ENCODE measurements at regions not wholly inside any gene's neighbourhood (a gene's known extent, or its start where the extent isn't known, plus 50 kb on each side); places are given as distances from the start of the nearest gene placed in this dataset.

DNA sequence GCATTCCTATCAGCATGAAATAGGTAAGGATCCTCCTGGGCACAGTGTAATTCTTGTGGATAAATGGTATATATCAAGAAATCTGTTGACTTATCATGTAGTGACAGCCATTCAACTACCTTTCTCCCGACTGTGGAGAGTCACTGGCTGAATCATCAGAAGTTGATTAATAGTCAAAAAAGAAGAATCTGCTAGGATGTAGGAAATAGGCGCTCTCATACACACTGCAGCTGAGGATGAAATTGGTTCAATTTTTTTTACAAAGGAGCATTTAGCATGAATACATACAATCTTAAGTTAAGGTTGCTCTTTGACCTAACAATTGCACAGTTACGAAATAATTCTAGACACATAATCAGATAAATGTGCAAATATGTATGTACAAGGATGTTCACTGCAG lies 486.8 kb downstream of the ADGRL2 start:
- DNase-seq (ENCODE audit: low read depth in 2 of 2), result no peak

DNA sequence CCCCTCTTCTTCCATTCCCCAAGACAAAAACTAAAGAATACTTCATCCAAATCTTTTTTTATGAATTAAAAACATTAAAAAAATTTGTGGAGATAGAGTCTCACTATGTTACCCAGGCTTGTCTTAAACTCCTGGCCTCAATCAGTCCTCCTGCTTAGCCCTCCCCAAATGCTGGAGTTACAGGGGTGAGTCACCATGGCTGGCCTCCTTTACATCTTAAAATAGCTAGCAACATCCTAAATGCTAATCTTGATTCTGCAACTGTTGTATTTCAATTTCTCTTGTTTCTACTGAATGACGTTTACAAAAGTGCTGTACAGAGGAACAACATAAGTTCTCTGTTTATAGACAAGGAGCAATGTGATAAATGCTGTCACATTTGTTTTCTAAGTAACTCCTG lies 483.5 kb downstream of the ADGRL2 start:
- no peak for DNase-seq (ENCODE audit: low read depth in 2 of 2)

GRCh38 chr1:82279241-82279640 lies 478.5 kb downstream of the ADGRL2 start:
- no peak for DNase-seq (ENCODE audit: low read depth in 2 of 2)

DNA sequence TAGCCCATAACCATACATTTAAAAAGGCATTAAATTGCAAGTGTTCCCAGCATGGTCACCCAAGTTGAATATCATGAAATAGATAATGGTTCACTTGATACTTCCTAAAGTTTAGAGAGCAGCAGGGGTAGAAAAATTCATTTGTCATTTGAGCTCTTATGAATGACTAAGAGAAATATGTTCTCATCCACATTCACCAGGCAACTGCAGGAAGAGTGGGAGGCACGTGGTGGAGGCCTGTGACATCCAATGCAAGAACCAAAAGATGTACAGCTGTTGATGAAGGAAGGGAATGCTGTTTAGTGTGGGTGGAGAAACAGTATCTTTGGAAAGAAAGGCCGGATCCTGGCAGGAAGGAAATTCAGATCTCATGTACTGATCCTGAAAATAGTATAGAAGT lies 473.1 kb downstream of the ADGRL2 start:
- DNase-seq (ENCODE audit: low read depth in 2 of 2), result no peak

GRCh38 chr1:82269431-82269830 lies 468.7 kb downstream of the ADGRL2 start:
- DNase-seq (ENCODE audit: low read depth in 2 of 2), result no peak

GRCh38 chr1:82268826-82269225 lies 468.1 kb downstream of the ADGRL2 start:
- DNase-seq (ENCODE audit: low read depth in 2 of 2), result no peak

DNA sequence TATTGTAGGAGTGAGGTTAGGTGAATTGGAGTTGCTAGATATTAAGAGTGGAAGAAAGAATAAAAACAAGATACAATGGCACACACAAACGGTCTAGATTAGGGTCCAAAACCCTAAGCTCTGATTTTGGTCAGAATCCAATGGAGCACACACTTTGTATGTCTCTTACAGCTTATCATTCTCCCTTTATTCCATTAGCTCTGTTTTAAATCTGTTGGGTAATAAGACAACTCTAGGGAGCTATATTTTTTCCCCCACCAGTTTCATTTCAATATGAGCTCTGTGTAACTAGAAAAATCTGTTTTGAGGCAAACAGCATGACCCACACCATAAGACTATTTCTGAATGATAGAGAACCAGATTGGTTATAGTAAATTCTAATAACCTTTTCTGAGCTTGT lies 465.6 kb downstream of the ADGRL2 start:
- DNase-seq (ENCODE audit: low read depth in 2 of 2), result no peak

GRCh38 chr1:82265436-82265835 lies 464.7 kb downstream of the ADGRL2 start:
- no peak for DNase-seq (ENCODE audit: low read depth in 2 of 2)

DNA sequence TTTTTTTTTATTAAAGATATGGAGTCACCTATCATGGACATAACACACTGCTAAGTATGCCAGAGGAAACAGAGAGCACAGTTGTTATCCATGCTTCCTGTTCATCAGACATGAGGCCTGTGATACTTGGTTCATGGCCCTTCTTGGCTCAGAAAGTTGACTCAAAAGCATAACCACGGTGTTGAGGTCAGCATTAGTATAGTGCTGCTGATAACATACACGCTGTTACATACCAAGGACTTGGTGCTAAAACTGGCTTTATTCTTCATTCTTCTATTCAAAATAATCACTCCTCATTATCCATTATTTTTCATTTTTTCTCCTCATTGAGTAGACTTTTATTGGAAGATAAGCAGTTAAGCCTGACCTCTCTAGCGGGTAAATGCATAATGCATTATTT lies 464.1 kb downstream of the ADGRL2 start:
- no peak for DNase-seq (ENCODE audit: low read depth in 2 of 2)

GRCh38 chr1:82263396-82263795 lies 462.7 kb downstream of the ADGRL2 start:
- DNase-seq (ENCODE audit: low read depth in 2 of 2), result no peak

- no peak for DNase-seq (ENCODE audit: low read depth in 2 of 2)
Observed at GRCh38 chr1:82260666-82261065, 459.9 kb downstream of the ADGRL2 start.

GRCh38 chr1:82260051-82260450 lies 459.3 kb downstream of the ADGRL2 start:
- DNase-seq (ENCODE audit: low read depth in 2 of 2), result no peak

GRCh38 chr1:82258887-82259286 lies 458.2 kb downstream of the ADGRL2 start:
- DNase-seq (ENCODE audit: low read depth in 2 of 2), result no peak

DNA sequence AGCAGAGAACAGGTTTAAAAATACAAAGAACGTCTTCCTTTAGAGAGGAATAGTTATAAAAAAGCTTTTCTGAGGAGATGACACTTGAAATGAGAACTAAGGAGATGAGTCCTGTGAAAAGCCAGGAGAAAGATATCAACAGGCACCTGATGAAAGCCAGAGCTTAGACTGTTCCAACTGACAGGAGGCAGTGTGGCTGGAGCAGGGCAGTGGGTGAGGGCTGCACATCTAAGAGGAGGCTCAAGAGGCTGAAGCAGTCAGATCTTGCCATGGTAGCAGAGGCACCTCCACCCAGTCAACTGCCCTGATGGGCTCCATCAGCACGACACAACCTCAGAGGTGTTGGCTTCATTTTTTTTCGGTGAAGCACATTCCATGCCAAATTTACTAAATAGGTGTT lies 445.3 kb downstream of the ADGRL2 start:
- no peak for DNase-seq (ENCODE audit: low read depth in 2 of 2)

- DNase-seq (ENCODE audit: low read depth in 2 of 2), result no peak
Observed at GRCh38 chr1:82245345-82246014, 444.7 kb downstream of the ADGRL2 start.

DNA sequence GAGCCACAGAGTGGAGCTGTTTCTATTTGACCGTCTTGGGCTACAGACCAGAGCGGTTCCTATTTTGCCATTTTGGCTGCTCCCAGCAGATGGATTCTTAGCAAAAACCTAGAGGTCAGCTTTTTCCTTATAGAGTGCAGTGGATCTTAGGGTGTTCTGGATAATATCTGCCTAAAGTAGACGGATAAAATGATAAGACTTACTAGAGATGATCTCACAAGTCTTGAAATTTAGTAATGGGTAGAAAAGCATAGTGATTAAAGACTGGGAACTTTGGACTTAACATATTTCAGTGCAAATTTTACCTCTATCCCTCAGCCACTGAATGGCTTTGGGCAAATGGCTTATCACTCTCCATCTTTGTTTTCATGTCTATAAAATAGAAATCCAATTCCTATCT lies 439.8 kb downstream of the ADGRL2 start:
- DNase-seq (ENCODE audit: low read depth in 2 of 2), result no peak

DNA sequence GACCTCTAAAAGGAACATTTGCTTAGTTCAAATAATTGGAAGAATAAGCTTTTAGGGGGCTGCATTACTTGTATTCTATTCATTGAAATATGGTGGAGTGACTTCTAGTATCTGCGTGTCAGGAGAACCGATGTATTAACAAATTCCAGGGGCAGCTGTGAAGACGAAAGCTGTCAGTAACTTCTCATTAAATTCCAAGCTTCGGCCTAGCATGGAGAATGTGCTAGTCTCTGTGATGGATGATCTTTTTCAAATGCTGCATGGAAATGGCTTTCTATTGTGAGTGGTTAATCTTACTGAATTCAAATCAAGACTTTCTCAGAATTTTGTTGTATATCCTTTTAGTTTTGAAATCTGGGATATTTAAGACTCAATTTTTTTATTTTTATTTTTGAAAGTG lies 429.9 kb downstream of the ADGRL2 start:
- no peak for DNase-seq (ENCODE audit: low read depth in 2 of 2)

DNA sequence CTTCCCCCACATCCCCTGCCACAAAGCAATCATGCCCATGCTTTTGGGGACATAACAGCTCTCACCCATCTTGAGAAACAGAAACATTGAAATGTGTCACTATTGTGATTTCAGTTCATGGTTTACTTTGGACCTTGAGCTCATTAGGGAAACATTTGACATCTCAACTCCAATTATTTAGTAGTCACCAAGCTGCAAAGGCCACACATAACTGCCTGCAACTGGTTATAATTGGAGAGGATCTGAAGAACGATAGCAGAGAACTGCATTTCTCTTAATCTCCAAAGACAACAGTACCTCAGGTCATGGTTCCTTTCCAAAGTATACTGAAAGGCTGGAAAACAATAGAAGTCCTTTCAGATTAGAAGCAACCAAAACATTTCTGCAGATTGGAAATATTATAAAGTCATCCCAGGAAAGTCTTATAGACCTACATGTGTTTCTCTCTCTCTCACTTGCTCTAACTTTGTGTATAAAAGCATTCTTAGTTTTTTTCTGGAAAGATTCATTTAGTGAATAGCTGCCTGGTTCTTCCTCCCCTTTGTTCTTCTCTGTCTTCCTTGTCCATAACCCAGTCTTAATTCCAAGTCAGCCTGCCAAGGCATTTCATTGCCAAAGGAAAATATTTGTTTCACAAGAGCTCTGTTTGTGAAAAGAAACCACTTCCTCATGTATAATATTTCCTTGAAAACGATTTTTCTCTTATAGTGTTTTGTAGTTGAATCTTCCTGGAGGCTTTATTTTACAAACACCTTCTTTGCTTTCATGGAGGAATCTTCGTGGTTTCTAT lies 426.8 kb downstream of the ADGRL2 start:
- DNase-seq (ENCODE audit: low read depth in 2 of 2), result no peak

DNA sequence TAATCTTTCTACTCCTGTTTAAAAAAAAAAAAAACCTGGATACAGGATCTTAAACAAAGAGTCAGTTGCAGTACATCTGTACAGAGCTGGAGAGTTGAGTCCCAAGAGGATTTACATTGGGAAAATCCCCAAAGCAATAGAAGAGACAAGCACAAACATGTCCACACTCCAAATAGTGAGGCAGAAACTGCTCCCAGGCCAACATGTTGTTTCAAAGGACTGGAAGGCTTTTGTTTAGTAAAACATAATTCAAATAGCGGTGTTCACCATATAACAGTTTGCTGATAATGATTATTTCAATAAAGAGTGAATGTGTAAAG lies 425.4 kb downstream of the ADGRL2 start:
- DNase-seq (ENCODE audit: low read depth in 2 of 2), result no peak

GRCh38 chr1:82225421-82226185 lies 424.9 kb downstream of the ADGRL2 start:
- DNase-seq (ENCODE audit: low read depth in 2 of 2), result no peak

GRCh38 chr1:82223091-82223490 lies 422.4 kb downstream of the ADGRL2 start:
- DNase-seq (ENCODE audit: low read depth in 2 of 2), result no peak

DNA sequence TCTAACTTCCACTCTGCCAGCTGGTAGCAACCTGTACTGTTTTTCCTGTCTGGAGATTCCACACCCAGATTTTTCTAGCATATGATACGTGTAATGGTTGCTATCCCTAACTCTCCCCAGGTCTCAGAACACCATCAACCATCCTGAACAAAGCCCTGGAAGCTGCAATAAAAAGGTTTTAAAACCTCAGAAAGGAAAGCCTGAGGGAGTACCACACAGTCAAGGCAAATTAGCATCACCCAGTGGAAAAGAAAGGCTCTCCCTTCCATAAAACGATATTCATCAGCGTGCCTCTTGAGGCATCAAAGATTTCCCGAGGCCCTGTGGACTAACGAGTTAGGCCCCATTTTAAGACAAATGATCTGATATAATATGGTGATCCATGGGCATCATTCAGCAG lies 421.0 kb downstream of the ADGRL2 start:
- no peak for DNase-seq (ENCODE audit: low read depth in 2 of 2)

GRCh38 chr1:82220754-82221153 lies 420.0 kb downstream of the ADGRL2 start:
- DNase-seq (ENCODE audit: low read depth in 2 of 2), result no peak

Data from stimulated activated CD8-positive, alpha-beta memory T cell treated with anti-CD3 and anti-CD28 coated beads, Interleukin-15, amount 100 ng/mL, for 4 hours (primary cell).